HG03520 (cell line): ENCODE measurements at regions not wholly inside any gene's neighbourhood (a gene's known extent, or its start where the extent isn't known, plus 50 kb on each side); places are given as distances from the start of the nearest gene placed in this dataset.

Experiments
- ATAC-seq: cut with Tn5 transposase; IDR thresholded peaks from one replicate; pipeline ENCODE4 v1.9.1; 2021; ENCODE audit warnings: mild to moderate bottlenecking, moderate library complexity; ENCODE audit not compliant: unreplicated experiment

DNA sequence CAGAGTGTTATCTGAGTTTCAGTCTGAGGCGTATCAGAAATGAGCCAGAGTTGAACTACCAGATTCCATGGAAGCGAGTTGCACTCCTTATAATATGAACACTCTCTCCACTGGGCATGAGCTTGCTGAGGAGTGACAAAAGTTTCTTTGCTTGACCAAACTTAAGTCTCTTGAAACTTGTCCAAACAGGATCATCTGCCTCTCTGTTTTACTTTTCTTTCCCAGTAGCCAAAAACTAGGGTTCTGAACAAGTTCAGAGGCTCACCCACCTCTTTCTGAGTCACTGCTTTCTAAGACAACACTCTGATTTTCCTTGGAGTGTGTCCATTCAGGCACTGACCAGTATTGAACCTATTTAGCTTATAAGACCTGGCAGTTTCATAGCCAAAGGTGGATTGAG, 233.2 kb upstream of the TCF4 start:
- ATAC-seq, result no peak

DNA sequence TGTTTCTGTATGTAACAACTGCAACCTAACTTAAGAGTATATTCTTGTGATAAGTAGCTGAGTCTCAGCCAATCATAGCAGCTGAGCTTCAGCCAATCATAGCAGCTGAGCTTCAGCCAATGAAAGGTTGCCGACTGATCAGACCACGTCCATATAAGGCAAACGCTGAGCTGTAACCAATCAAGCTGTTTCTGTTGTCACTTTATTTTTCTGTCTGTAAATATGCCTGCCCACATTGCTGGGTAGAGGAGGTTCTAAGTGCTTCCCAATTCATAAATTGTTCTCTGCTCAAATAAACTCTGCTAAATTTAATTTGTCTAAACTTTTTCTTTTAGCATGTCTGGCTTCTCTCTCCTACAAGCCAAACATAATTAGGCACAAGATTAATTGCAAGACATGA, 231.5 kb upstream of the TCF4 start:
- no peak for ATAC-seq

DNA sequence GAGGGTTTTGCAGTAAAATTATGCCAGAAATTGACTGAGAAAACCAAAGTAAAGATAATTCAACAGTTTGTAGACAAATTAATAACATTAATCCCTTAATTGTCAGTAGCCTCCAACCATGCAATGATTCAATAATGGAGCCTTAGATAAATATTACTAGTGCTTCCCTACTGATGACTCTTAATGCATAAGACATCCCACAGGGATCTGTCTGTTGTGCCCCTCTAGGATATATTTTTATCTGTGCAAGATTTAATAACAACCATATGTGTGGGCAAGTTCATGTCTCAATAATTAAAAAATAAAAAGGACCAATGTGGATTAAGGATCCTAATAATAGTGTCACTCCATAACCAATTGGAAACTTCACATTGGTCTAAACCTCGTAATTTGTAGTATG, 230.3 kb upstream of the TCF4 start:
- ATAC-seq, result no peak

DNA sequence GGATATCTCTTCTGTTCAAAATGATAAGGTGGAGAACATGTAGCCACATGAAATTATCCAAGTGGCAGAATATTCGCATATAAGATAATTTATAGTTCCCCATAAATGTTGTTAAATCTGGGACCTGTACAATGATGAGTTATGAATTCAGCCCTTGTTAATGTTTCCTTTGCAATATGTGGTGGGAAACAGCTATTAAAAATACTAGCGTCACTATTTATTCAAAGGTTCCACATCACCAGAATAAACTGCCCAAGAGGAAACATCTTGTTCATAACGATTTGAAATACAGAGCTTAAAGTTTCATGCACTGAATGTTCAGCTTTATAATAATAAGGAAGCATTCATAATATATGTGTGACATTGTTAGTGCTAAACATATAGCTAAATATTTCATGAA, 223.9 kb upstream of the TCF4 start:
- no peak for ATAC-seq

DNA sequence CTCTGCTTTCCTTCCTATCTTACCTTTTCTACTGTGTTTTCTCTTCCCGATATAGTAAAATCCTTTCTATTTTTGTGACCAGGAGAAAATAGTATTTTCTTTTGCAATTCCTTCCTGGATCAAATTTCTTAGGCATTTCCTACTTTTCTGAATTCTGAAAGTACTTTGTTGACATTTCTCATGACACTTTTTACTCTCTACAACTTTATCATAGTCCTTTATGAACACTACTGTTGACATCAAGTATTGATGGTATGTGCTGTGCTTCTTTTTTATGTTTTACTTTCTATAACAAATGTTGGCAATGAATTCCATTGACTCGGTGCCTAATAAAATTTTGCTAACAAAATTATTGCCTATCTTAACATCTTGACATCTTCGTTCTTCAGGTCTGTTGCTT, 217.7 kb upstream of the TCF4 start:
- ATAC-seq, result no peak

DNA sequence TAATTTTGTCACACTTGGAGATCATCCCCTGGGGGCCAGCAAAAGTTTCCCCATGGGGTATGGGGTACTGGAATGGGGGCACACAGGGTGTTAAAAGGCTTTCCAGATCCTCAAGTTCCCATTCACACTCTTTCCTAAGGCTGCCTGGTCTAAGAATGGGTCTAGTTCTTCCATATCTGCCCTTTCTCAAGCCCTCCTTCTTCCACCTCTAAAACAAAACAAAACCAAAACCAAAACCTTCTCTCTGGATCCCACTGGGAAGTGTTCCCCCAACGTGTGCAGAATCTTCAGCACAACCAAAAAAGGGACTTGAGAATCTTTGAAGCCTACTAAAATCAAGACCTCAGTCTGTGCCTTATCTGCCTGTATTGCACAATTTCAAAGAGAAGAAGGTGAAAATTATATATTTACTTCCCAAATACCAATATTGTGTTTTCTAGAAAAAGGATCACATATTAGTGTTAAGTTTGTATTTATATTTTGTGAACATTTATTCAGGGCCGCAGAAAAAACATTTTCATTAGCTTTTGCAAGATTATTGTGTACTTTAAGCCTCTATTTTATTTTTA, 207.2 kb upstream of the TCF4 start:
- ATAC-seq, result no peak

DNA sequence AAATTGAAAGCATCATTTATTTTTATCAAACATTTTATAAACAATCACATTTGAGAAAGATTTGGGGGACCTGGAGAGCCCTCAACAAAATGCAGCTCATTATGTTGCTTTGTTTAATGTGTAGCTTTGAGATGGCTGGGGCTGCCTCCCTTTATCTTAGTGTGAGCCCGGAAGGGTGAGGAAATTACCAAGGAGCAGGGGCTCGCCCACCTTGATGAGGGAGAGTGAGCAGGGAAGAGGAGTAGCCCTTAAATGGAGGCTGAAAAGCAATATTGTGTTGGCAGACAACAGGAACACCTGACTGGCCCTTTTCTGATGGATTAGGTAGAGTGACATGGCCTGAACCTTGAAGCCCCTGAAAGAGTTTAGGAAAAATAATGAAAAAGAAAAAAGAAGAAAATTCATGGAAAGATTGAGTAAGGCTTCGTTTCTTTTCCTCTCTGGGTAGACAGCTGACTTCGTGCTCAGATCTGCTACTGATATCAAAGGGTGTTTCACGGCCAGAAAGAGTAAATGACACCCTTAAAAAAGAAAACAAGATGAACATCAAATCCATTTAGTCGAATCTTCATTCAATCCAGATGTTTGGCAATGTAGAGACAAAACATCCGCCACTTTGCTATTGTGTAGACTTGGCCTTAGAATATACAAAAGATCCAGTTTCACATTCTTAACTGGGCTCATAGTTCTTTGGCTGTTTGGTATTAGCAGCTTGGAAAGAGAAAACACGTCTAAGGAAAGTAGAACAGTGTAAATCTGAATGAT, 206.5 kb upstream of the TCF4 start:
- ATAC-seq, result no peak

DNA sequence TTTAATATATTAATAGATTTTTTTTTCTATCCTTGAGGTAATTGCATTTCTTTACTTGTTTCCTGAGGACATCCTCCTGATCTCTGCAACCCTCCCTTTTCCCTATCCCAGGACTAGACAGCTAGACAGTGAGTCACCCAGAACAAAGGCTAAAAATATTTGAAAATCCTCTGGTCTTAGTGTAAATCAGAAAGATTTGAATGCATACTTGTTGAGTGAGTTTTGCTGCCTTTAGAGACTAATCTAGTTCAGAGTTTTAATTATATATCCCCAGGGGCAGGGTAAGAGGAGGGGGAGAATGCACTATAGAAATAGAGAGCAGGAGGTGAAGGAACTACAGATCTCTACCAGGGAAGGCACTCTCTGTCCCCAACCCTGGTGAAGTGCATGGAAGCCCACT, 202.3 kb upstream of the TCF4 start:
- no peak for ATAC-seq

DNA sequence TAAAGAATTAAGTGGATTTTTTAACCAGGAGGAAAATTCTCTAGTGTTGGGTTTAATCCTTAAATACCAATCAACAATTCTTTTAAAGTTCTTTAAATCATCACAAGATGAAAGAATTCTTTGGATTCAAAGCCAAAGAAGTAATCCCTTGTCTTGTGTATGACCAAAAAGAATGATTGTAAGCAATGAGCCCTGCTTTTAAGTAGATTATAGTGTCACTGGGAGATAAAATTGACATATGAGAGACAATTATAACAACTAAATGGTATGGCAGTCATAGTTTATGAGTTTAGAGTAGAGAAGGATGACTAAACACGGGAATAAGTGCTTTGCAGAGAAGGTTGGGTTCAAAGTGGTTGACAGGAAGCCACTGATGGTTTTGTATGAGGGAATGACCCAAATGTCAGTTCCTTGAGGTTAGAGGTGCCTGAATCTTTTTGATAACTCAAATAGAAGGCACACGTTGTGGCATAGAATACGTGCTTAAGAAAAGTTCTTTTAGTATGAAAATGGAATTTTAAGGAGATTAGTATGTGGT, 199.6 kb upstream of the TCF4 start:
- no peak for ATAC-seq

DNA sequence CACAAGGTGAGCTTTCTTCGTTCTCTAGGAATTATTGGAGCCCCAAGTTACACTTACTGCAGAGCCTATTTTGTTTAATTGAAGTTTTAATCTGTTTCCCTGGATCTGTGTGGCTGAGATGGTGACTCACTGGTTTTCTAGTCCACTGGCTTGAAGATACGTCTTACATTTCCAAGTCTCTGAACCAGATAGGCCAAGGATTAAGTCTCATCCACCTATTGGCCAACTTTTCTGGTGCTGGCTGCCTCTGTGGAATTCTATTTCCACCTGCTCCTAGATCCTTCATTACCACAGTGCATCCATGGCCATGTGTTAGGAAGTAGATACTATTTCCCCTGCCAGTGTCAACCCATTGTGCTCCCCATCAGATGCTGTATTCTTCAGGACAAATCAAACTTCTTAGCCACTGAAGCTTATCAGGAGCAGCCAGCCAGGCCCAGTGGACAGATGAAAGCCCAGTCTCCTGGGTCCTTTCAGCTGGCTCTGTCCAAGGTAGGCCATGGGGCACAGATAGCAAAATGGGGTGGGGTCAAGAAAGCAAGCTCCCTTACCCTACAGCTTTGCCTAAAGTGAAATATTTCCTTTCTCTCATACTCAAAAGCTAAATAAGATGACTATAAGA, 198.8 kb upstream of the TCF4 start:
- ATAC-seq, result no peak

DNA sequence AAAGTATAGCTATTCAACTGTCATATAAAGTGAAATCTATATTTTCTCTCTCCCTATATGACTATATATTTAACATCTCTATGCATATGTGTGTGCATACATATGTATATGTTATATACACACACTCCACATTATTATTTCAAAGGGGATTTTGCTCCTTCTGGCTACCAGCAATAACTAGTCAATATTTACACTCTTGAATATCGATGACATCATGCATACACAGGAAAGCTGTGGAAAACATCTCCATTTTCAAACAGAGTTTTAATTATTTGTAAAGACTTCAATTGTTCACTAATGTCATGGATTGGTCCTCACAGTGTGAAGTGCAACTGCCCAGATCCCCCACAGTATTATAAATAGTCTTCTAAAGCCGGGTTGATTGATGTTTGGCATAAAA, 195.9 kb upstream of the TCF4 start:
- no peak for ATAC-seq

DNA sequence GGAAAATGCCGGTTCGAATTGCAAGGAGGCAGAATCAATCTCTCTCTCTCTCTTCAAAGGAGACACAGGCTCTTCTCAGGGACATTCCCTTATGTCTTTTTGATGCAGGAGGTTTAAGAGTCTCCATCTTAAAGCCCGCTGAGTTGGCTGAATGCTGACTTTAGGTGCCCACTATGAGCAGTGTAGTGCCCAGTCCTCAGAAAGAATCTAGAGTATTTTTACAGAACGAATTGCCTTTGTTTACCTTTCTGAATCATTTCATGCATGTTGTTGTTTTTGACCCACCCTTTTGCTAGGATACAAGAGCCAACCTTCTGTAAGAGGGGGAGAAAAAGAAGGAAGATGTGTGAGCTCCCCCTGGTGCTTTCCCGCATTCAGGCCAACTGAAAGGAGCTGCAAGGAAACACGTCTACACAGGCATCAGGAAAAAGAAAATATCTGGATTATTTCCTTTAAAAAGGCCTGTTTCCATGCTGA, 193.5 kb upstream of the TCF4 start:
- no peak for ATAC-seq

DNA sequence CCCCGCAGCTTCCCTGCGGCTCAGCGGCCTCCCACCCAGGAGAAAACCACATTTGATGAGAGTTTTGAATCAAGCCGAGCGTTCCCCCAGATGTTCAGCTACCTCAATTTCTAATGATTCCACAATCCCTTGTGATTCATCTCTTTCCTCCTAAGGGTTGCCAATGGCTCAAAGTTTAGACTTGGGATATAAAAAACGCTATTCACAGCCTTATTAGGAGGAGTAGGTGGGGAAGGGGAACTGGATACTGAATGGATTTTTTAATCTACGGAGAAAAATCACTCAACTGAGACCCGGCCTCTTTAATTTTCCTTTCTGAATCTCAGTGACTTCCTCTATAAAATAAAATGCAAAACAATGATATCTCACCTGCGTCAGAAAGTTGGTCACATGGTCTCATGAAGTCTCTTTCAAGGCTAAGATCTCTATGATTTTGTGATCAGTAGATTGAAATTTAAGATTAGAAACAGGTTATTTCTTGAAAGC, 192.6 kb upstream of the TCF4 start:
- no peak for ATAC-seq

DNA sequence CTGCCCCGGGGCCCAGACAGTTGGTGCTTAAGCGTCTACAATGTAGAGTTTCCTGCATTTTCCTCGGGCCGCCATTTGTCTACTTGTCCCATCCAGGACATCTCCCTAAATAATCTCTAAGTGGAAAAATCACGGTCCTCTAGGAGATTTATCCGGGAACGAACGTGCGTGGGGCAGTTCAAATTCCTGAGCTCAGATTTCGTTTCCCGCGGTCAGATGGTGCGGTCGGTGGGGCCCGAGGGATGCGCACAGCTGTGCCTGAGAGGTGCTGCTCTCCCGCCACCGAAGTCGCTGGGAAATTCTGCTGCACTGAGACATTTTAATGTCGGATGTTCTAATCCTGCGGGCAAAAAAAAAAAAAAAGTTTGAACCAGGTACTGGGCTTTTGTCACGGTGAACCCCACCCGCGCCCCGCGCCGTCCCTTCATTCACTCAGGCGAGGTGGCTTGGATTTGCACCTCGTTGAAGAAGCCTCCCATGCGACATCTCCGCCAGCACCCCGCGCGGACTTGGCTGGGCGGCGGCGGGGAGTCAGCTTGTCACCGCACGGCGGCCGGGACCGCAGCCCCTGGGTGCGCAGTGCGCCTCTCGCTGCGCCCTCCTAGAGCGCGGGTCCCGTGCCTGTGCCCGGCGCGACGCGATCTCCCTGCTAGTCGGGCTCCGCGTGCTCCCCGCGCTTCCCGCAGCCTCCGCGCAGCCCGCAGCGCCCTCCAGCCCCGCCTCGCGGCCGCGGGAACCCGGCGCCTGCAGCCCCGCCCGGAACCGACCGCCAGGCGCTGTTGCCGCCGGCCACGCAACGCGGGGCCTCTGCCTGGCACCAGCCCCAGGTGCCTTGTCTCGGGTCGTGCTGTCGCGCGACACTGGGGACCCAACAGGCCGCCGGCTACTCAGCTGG, 191.9 kb upstream of the TCF4 start:
- ATAC-seq, result no peak

DNA sequence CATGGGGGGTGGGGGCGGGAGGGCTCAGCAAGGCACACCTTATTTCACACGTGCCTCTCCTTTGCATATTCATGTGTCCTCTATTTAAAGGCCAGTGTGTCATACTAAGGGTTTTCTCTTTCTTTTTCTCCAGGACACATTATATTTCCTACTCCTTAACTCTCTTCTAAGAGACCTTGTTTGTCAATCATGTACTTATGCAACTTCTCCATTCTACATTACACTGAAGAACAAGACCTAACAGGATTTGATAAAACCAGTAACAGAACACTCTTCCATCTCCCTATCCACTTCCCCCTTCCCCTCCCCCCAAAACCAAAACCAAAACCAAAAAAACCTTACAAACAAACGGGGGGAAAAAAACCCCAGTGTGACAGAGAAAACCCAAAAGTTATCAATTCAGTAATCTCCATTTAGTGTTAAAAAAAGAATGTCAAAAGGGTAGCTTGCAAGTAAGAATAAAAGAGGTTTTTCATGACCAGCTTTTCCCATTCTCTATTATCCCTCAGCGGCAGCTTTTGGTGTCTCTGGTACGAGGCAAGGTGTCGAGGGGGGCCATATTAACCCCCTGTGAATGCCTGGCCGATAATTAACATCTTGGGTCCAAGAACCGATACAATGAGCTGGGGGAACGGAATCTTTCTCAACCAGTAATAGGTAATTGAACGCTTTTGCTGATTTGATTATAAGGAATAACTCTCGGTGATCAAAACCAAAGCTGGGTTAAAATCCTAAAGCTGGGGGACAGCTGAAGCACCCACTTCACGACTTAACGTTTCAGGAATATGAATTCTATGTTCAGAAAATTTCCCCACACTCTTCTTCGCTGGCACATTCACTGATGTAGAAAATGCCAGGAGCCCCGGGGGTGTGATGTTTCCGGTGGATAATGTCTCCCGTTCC, 191.0 kb upstream of the TCF4 start:
- ATAC-seq, result no peak

DNA sequence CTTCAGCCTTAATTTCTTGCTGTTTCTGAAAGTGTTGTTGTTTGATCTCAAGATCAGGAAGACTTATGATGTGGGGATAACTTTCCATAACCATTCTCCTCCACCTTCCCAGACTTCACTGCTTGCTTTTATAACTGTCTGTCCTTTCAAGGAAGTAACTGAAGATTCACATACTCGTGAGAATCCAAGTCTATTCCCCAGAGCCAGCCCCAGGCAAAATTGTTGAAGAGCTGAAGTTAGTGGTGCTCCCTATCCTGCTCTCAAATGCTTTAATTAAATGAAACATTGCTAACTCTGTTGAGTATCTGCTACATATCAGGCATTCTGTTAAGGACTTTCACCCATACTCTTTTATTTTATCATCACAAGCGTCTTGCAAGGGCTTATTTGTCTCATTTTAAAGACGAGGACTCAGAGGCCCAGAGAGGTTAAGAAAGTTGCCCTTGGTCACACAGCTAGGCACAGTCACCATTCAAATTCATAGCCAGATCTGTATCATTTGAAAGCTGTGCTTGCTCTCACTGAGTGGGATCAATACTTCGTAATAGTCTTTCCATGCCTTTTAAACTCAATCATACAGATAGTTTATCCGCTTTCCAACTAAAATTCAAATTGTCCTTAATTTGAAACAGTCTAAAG, 189.8 kb upstream of the TCF4 start:
- no peak for ATAC-seq

DNA sequence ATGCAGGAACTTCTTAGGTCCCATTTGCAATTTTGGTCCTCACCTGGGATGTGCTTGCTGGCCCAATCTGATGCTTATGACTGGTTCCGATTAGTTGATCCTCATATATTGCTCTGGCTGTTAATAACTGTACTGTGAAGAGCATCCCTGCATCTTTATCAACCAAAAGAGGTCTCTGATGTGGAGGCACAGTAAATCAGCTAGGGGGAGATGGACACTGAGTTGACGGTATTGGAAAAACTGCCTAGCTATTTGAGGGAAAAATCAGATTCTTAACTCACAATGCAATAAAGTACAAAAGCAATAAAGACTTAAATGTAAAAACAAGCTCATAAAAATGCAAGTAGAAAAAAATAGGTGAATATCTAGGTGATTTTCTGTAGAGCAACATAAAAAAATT, 188.0 kb upstream of the TCF4 start:
- ATAC-seq, result no peak

DNA sequence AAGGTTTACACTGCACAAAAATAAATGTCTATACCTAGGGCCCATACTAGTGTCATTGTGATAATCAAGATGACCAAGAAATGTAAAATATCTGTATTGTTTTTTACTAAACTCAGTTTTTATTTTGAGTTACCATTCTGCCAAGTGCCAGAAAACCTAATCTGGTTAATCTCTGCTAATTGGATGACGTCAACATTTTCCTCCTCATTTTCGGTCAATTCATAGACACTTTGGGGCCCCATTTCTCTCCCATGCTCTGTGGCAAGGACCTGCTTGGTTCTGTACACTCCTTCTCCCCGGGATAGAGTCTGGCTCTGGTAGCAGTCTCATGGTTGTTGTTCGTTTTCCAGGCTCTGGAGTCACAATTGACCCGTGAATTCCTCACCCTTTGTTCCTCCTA, 186.5 kb upstream of the TCF4 start:
- ATAC-seq, result no peak

DNA sequence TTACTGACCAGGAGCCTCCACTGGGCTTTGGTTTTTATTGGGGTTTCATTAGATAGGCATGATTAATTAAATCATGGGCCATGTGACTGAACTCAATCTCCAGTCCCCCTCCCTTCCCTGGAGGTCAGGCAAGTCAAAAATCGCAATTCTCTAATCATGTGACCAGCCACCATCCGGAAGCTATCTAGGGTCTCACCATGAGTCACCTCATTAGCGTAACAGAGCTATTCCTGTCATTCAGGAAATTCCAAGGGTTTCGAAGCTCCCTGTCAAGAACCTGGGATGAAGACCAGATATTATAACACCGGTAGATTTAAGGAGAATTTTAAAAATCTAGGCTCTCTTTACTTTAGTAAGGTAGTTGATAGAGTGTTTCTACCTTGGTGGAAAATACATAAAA, 180.3 kb upstream of the TCF4 start:
- ATAC-seq, result no peak

DNA sequence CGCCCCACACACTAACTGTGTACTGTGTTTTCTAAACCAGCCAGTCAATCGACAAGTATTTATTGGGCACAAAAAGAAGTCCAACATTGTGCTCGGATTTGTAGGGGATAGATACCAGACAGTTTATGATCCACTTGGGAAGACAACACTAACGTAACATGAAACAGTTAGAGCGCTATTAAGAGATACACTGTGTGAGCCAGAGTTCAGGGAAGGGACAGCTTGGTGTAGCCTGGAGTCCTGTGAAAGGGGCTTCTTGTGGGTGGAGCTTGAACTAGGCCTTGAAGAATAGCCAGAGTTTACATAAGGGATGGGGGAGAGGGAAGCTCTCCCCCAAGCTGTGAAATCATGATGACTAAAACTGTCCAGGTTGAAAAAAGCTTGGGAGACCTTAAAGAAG, 176.4 kb upstream of the TCF4 start:
- ATAC-seq, result no peak
